Upper lobe of left lung (tissue), 6 donors: ENCODE measurements at regions not wholly inside any gene's neighbourhood (a gene's known extent, or its start where the extent isn't known, plus 50 kb on each side); places are given as distances from the start of the nearest gene placed in this dataset.

ENCODE experiments used
- ATAC-seq, 2 donors: fragments of 200-7000 bp; cut with Tn5 transposase; one replicate each; pipeline ENCODE4 v1.9.1; 2022; ENCODE audit warnings: mild to moderate bottlenecking in 2 of 2, moderate library complexity in 2 of 2; ENCODE audit not compliant: low FRiP score in 2 of 2
- DNase-seq, 2 donors: peaks; one replicate each; pipeline ENCODE4 v3.0.0-alpha.2; 2019 to 2020
- H3K27ac ChIP-seq, 4 donors: fragments of 200-600 bp; sonication (generic); one replicate each; pipeline ENCODE4 v1.5.1; 2016 to 2019
- H3K27me3 ChIP-seq, 4 donors: fragments of 200-600 bp; sonication (generic); one replicate each; pipeline ENCODE4 v1.5.1; 2017 to 2019
- H3K36me3 ChIP-seq, 4 donors: fragments of 200-600 bp; sonication (generic); one replicate each; pipeline ENCODE4 v1.5.1; 2016 to 2019
- H3K4me1 ChIP-seq, 4 donors: fragments of 200-600 bp; sonication (generic); one replicate each; pipeline ENCODE4 v1.5.1; 2018 to 2019
- H3K4me3 ChIP-seq, 4 donors: fragments of 200-600 bp; sonication (generic); one replicate each; pipeline ENCODE4 v1.5.1; 2017 to 2019; ENCODE audit warnings: mild to moderate bottlenecking in 2 of 4, moderate library complexity in 1 of 4
- H3K9me3 ChIP-seq, 4 donors: fragments of 200-600 bp; sonication (generic); one replicate each; pipeline ENCODE4 v1.5.1; 2018 to 2019
- EP300 ChIP-seq, 4 donors: sonication (generic); formaldehyde crosslinking; IDR thresholded peaks; one replicate each; pipeline ENCODE4 v1.5.1; 2017; ENCODE audit warnings: antibody characterized with exemption in 4 of 4, control low read depth in 2 of 4
- POLR2A ChIP-seq, 4 donors: fragments of 450-650 bp; IDR thresholded peaks; one replicate each; pipeline ENCODE4 v1.5.1; 2016 to 2017; ENCODE audit warnings: antibody characterized with exemption in 4 of 4, mild to moderate bottlenecking in 2 of 4
- POLR2AphosphoS5 ChIP-seq, 2 donors: sonication (generic); formaldehyde crosslinking; IDR thresholded peaks; one replicate each; pipeline ENCODE4 v1.5.1; 2017; ENCODE audit warnings: antibody characterized with exemption in 2 of 2
- WGBS, 2 donors: methylation state at CpG; one replicate each; pipeline ENCODE4 v1.1.5; 2017 to 2018; 5-methylcytosine and 5-hydroxymethylcytosine counted together
- TF ChIP-seq, protein P1 (sequence below), 6 experiments: fragments of 450-650 bp in 4 of 6; fragments of 200-600 bp in 2 of 6; sonication (generic) in 2 of 6; IDR thresholded peaks; one replicate each; pipeline ENCODE4 v1.5.1; 2016 to 2019; ENCODE audit warnings: antibody characterized with exemption in 6 of 6
- donor health status: DM: no; HTN: no; CAD: no; lungs with moderate emphysema.
- donor health status: DM: no; HTN: yes; CAD: no; lungs with severe emphysema.

- no peak overlapping the region for H3K4me3 ChIP-seq
- H3K27ac ChIP-seq = no peak overlapping the region
- TF ChIP-seq, protein P1, sequence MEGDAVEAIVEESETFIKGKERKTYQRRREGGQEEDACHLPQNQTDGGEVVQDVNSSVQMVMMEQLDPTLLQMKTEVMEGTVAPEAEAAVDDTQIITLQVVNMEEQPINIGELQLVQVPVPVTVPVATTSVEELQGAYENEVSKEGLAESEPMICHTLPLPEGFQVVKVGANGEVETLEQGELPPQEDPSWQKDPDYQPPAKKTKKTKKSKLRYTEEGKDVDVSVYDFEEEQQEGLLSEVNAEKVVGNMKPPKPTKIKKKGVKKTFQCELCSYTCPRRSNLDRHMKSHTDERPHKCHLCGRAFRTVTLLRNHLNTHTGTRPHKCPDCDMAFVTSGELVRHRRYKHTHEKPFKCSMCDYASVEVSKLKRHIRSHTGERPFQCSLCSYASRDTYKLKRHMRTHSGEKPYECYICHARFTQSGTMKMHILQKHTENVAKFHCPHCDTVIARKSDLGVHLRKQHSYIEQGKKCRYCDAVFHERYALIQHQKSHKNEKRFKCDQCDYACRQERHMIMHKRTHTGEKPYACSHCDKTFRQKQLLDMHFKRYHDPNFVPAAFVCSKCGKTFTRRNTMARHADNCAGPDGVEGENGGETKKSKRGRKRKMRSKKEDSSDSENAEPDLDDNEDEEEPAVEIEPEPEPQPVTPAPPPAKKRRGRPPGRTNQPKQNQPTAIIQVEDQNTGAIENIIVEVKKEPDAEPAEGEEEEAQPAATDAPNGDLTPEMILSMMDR (IDR thresholded peaks at IDR 0.05) = no peak
- TF ChIP-seq POLR2A (IDR thresholded peaks at IDR 0.05) (no peak), POLR2AphosphoS5 (IDR thresholded peaks at IDR 0.05) (no peak), EP300 (IDR thresholded peaks at IDR 0.05) (no peak)
- no peak for DNase-seq
- no peaks in the 10 kb centered on the region for H3K4me1 ChIP-seq
- H3K36me3 ChIP-seq = no peaks in the 10 kb centered on the region
- H3K9me3 ChIP-seq = no peaks in the 10 kb centered on the region
- no peak for ATAC-seq
- H3K27me3 ChIP-seq = no peaks in the 10 kb centered on the region
Measured at GRCh38 chr3:176149567-176149966, 1047.7 kb downstream of the TBL1XR1 start.

GRCh38 chr3:176147251-176147650, 1050.0 kb downstream of the TBL1XR1 start:
- no peaks in the 10 kb centered on the region for H3K27me3 ChIP-seq
- H3K4me3 ChIP-seq = no peak overlapping the region
- 37 to 43% methylated on average over 1 of the region's 1 CpG for WGBS, 2 donors
- ATAC-seq (no peak), DNase-seq (no peak)
- TF ChIP-seq, protein P1 (IDR thresholded peaks at IDR 0.05) = no peak
- TF ChIP-seq EP300 (IDR thresholded peaks at IDR 0.05) (no peak), POLR2AphosphoS5 (IDR thresholded peaks at IDR 0.05) (no peak), POLR2A (IDR thresholded peaks at IDR 0.05) (no peak)
- H3K9me3 ChIP-seq = no peaks in the 10 kb centered on the region
- no peaks in the 10 kb centered on the region for H3K4me1 ChIP-seq
- H3K36me3 ChIP-seq = no peaks in the 10 kb centered on the region
- H3K27ac ChIP-seq = no peak overlapping the region

GRCh38 chr3:176141837-176142236, 1055.4 kb downstream of the TBL1XR1 start:
- DNase-seq = no peak
- Histone ChIP-seq H3K4me1 (no peaks in the 10 kb centered on the region), H3K36me3 (no peaks in the 10 kb centered on the region), H3K9me3 (no peaks in the 10 kb centered on the region), H3K27me3 (no peaks in the 10 kb centered on the region), H3K27ac (no peak overlapping the region), H3K4me3 (no peak overlapping the region)
- TF ChIP-seq, protein P1 (IDR thresholded peaks at IDR 0.05) = no peak
- TF ChIP-seq POLR2A (IDR thresholded peaks at IDR 0.05) (no peak), EP300 (IDR thresholded peaks at IDR 0.05) (no peak)
- no peak for ATAC-seq
- WGBS, 2 donors = 80 to 96% methylated on average over 1 of the region's 1 CpG

DNA sequence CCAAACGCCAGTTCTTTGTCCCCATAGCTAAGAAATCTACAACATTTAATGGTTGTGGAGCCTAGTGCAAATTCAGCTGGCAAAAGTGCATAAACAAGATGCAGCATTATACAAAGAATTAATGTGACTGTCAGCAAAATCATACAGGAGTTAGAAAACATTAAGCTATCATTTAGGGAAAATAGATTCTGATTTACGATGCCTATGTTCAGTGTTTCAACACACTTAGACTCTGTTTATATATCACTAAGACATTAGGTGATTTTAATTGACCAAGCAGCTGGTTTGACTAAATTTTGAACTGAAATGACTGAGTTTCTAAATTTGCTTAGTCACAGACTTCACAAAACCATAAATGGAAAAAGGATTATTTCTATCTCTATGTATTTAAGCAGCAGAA, 1076.8 kb downstream of the TBL1XR1 start:
- H3K9me3 ChIP-seq = peaks cover 0 to 3% (median 0%) of the 10 kb centered on the region in 4 donors
- H3K36me3 ChIP-seq = no peaks in the 10 kb centered on the region
- TF ChIP-seq POLR2A (IDR thresholded peaks at IDR 0.05) (no peak), POLR2AphosphoS5 (IDR thresholded peaks at IDR 0.05) (no peak), EP300 (IDR thresholded peaks at IDR 0.05) (no peak)
- TF ChIP-seq, protein P1 (IDR thresholded peaks at IDR 0.05) = no peak
- ATAC-seq (no peak), DNase-seq (no peak)
- 63 to 72% methylated on average over 2 of the region's 2 CpGs for WGBS, 2 donors
- no peaks in the 10 kb centered on the region for H3K4me1 ChIP-seq
- H3K27ac ChIP-seq = no peak overlapping the region
- no peaks in the 10 kb centered on the region for H3K27me3 ChIP-seq
- no peak overlapping the region for H3K4me3 ChIP-seq

DNA sequence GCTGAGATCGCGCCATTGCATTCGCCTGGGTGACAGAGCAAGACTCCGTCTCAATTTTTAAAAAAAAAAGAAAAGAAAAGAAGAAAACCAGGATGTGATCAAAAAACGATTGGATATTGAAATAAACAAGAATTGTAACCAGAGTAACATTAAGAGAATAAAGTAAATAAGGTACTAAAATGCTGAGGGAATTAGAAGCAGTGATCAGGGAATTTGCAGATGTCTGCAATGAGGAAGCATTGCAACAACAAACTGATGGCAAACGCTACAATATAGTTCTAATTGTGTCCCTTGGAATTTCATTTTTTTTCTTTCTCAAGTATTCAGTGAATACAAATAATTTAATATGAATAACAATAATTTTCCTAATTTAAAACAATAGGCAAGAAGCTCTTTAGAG, 1077.5 kb downstream of the TBL1XR1 start:
- Histone ChIP-seq H3K4me1 (no peaks in the 10 kb centered on the region), H3K27ac (no peak overlapping the region), H3K27me3 (no peaks in the 10 kb centered on the region), H3K36me3 (no peaks in the 10 kb centered on the region), H3K4me3 (no peak overlapping the region), H3K9me3 (peaks cover 0 to 3% (median 0%) of the 10 kb centered on the region in 4 donors)
- TF ChIP-seq, protein P1 (IDR thresholded peaks at IDR 0.05) = no peak
- TF ChIP-seq EP300 (IDR thresholded peaks at IDR 0.05) (no peak), POLR2AphosphoS5 (IDR thresholded peaks at IDR 0.05) (no peak), POLR2A (IDR thresholded peaks at IDR 0.05) (no peak)
- DNase-seq (no peak), ATAC-seq (no peak)
- WGBS, 2 donors = 70 to 79% methylated on average over 6 of the region's 6 CpGs
